Fibroblast of pulmonary artery (primary cell): ENCODE measurements at regions not wholly inside any gene's neighbourhood (a gene's known extent, or its start where the extent isn't known, plus 50 kb on each side); places are given as distances from the start of the nearest gene placed in this dataset.

Source experiments
- DNase-seq: peaks from one replicate; pipeline ENCODE4 v3.0.0-alpha.2; 2010; ENCODE audit warnings: low read depth
- H3K4me3 ChIP-seq: replicated peaks from 2 replicates; pipeline ENCODE4 v1.5.1; 2011; ENCODE audit warnings: low read depth, mild to moderate bottlenecking, control low read depth, low read length, moderate library complexity
- TF ChIP-seq, protein P1 (sequence below): IDR thresholded peaks from 2 replicates; pipeline ENCODE4 v1.5.1; 2011; ENCODE audit warnings: mild to moderate bottlenecking, control low read depth, low read length, inconsistent platforms; ENCODE audit errors: missing control alignments

DNA sequence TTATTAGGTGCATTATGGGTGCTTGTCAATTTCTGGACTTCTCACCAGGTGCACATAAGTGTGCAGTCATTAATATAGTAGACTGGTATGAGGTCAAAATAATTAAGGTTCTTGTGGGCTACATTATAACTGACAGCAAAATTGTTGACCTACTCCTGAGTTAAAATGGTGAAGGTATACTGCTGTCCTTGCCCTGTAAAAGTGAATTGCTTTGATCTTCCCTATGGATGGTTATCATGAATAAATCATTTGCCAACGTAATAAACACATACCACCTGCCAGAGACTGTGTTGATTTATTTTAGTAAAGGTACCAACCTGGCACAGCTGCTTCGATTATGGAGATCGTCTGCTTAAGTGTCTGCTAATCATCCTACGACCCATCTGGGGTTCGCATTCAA lies 201.6 kb upstream of the KCNK2 start:
- TF ChIP-seq, protein P1, sequence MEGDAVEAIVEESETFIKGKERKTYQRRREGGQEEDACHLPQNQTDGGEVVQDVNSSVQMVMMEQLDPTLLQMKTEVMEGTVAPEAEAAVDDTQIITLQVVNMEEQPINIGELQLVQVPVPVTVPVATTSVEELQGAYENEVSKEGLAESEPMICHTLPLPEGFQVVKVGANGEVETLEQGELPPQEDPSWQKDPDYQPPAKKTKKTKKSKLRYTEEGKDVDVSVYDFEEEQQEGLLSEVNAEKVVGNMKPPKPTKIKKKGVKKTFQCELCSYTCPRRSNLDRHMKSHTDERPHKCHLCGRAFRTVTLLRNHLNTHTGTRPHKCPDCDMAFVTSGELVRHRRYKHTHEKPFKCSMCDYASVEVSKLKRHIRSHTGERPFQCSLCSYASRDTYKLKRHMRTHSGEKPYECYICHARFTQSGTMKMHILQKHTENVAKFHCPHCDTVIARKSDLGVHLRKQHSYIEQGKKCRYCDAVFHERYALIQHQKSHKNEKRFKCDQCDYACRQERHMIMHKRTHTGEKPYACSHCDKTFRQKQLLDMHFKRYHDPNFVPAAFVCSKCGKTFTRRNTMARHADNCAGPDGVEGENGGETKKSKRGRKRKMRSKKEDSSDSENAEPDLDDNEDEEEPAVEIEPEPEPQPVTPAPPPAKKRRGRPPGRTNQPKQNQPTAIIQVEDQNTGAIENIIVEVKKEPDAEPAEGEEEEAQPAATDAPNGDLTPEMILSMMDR, result no peak
- no peak overlapping the region for H3K4me3 ChIP-seq
- no peak for DNase-seq

DNA sequence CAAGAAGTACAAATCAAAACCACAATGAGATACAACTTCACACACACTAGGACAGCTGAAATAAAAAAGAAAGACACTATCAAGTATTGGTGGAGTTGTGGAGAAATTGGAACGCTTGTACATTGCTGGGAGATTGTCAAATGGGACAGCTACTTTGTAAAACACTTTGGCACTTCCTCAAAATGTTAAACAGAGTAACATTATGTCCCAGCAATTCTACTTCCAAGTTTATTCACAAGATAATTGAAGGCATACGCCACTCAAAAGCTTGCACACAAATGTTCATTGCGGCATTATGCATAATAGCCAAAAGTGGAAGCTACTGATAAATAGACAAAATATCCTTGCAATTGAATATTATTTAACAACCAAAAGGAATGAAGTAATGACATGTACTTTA lies 199.9 kb upstream of the KCNK2 start:
- DNase-seq, result no peak
- no peak overlapping the region for H3K4me3 ChIP-seq
- TF ChIP-seq, protein P1, result no peak

DNA sequence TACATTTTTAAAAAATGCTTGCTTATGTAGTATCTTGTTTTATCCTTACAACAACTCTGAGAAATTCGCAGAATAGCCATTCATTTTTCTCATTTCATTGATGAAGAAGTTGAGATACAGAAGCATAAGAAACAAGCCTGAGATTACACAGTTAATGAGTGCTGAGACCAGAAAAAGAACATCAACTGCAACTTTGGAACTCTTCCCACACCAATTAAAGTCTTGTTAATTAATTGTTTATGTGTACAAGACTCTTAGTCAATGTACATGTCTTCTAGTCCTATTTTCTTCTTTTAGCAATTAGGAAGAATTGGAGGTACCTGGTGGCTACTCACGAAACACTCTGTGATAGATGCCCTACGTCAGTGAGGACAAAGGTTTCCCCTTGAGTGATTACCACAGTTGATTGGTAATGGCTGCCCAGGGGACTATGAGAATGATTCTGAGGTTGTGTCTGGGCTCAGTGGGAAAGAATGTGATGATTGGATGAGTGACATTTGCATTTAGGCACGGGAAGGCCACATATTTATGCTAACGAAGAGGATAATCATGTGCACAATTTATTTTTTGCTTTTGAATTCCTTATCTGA lies 187.4 kb upstream of the KCNK2 start:
- DNase-seq, result no peak
- TF ChIP-seq, protein P1, result no peak
- no peak overlapping the region for H3K4me3 ChIP-seq

DNA sequence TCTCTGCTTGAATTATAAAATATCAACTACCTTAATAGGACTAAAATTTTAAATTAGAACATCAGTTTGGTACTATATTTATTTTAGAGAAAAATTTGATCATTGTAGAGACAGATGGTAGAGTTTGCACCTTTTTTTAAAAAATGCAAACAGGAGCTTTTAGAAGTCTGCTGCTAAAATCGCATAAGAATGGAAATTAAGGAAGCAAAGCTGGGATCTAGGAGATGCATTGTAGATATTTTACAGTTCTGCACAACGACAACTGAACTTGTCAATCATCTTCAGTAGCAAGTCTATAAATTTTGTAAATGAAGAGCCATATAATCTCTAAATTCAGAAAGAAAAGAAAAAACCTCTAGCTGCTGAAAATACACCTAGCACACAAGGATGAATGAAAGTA lies 185.6 kb upstream of the KCNK2 start:
- H3K4me3 ChIP-seq, result no peak overlapping the region
- TF ChIP-seq, protein P1, result no peak
- no peak for DNase-seq

DNA sequence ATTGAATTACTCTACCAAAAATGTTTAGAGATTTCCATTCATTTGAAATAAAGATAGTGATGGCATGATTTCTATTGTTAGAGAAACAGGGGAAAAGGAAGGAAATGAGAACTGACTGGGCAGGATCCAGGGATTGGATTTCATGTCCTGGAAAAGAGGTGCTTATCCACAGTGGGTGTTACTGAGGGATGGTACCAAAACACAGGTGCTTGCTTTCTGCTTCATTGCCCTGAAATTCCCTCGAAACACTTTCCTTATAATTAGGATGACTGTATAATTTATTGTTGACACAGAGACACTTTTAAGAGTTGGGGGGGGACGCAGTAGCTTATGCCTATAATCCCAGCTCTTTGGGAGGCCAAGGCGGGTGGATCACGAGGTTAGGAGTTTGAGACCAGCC lies 185.0 kb upstream of the KCNK2 start:
- H3K4me3 ChIP-seq, result no peak overlapping the region
- TF ChIP-seq, protein P1, result no peak
- DNase-seq, result peak; percentile 4

DNA sequence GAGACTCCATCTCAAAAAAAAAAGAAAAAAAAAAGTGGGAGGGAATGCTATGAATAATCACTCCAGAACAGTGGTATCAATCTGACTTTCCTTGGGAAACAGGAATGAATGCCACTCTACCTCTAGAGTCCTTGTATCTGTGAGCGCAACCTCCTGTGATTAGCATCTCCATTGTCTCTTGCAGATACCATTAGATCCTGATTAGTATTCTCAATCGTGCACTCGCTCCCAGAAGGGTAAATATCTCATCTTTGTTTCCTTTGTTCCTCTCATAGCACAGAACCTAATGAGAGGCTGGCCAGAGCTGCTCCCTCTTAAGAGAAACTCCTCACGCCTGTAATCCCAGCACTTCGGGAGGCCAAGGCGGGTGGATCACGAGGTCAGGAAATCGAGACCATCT lies 184.4 kb upstream of the KCNK2 start:
- no peak for DNase-seq
- no peak overlapping the region for H3K4me3 ChIP-seq
- TF ChIP-seq, protein P1, result no peak

DNA sequence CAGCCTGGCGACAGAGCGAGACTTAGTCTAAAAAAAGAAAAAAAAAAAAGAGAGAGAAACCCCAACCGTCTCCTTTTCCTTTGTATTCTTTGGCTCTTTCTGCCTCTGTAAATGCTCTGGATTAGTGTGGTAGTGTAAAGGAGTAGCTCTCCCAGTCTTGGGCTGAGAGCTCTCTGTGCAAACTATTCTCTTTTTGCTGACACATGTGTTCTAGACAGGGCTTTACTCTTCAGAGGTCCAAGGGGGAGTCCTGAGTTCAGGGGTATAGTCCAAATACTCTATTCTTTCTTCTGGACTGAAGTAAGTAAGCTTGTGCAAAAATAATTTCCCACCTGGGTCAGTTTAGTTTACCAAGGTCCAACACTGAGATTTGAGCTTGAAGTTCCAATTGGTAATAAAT lies 183.8 kb upstream of the KCNK2 start:
- TF ChIP-seq, protein P1, result no peak
- no peak for DNase-seq
- H3K4me3 ChIP-seq, result no peak overlapping the region
